ENCODE measurements at regions not wholly inside any gene's neighbourhood (a gene's known extent, or its start where the extent isn't known, plus 50 kb on each side); places are given as distances from the start of the nearest gene placed in this dataset.

GRCh38 chr6:126716032-126716431, 376.1 kb downstream of the CENPW start:
- intact Hi-C loops (cut with micrococcal nuclease) = no loop called here
- TF ChIP-seq CTCF (IDR thresholded peaks at IDR 0.05; ENCODE audit: unreplicated experiment) = no peak
- peaks cover 9% of the 10 kb centered on the region for H3K4me1 Mint-ChIP-seq (ENCODE audit: insufficient read depth, unreplicated experiment)
- H3K9me3 Mint-ChIP-seq (ENCODE audit: unreplicated experiment) = no peaks in the 10 kb centered on the region
- no peak overlapping the region for H3K27ac Mint-ChIP-seq (ENCODE audit: low read depth, unreplicated experiment)
- ChIA-PET POLR2A (no interaction called here), CTCF (interaction anchor here (0.7 kb wide), 1 partner anchor 168 kb away, joined by 3 read pairs; no protein-coding TSS in a partner anchor)
- H3K4me3 Mint-ChIP-seq (ENCODE audit: unreplicated experiment) = no peak overlapping the region
- no peak for DNase-seq (ENCODE audit: unreplicated experiment)
- no peaks in the 10 kb centered on the region for H3K36me3 Mint-ChIP-seq (ENCODE audit: insufficient read depth, unreplicated experiment)
- H3K27me3 Mint-ChIP-seq (ENCODE audit: insufficient read depth, unreplicated experiment) = no peaks in the 10 kb centered on the region
- no TSS peak for BruUV-seq (replicated peaks)

- peak; percentile 45 for DNase-seq (ENCODE audit: unreplicated experiment)
- ChIA-PET POLR2A (no interaction called here), CTCF (no interaction called here)
- no peaks in the 10 kb centered on the region for H3K36me3 Mint-ChIP-seq (ENCODE audit: insufficient read depth, unreplicated experiment)
- H3K27ac Mint-ChIP-seq (ENCODE audit: low read depth, unreplicated experiment) = no peak overlapping the region
- no peaks in the 10 kb centered on the region for H3K27me3 Mint-ChIP-seq (ENCODE audit: insufficient read depth, unreplicated experiment)
- no peaks in the 10 kb centered on the region for H3K9me3 Mint-ChIP-seq (ENCODE audit: unreplicated experiment)
- no peak overlapping the region for H3K4me3 Mint-ChIP-seq (ENCODE audit: unreplicated experiment)
- TF ChIP-seq CTCF (IDR thresholded peaks at IDR 0.05; ENCODE audit: unreplicated experiment) = no peak
- peaks cover 16% of the 10 kb centered on the region for H3K4me1 Mint-ChIP-seq (ENCODE audit: insufficient read depth, unreplicated experiment)
- no TSS peak for BruUV-seq (replicated peaks)
- intact Hi-C loops (cut with micrococcal nuclease) = no loop called here
Observed at GRCh38 chr6:126716826-126717509, 377.1 kb downstream of the CENPW start.

- intact Hi-C loops (cut with micrococcal nuclease) = no loop called here
- CTCF ChIA-PET = no interaction called here
- no peak overlapping the region for H3K27ac Mint-ChIP-seq (ENCODE audit: low read depth, unreplicated experiment)
- no peak overlapping the region for H3K4me3 Mint-ChIP-seq (ENCODE audit: unreplicated experiment)
- H3K27me3 Mint-ChIP-seq (ENCODE audit: insufficient read depth, unreplicated experiment) = no peaks in the 10 kb centered on the region
- no peak for DNase-seq (ENCODE audit: unreplicated experiment)
- TF ChIP-seq CTCF (IDR thresholded peaks at IDR 0.05; ENCODE audit: unreplicated experiment) = no peak
- H3K36me3 Mint-ChIP-seq (ENCODE audit: insufficient read depth, unreplicated experiment) = no peaks in the 10 kb centered on the region
- POLR2A ChIA-PET = interaction anchor here (0.6 kb wide), 1 partner anchor 774 kb away, joined by 3 read pairs; no protein-coding TSS in a partner anchor
- peaks cover 16% of the 10 kb centered on the region for H3K4me1 Mint-ChIP-seq (ENCODE audit: insufficient read depth, unreplicated experiment)
- no peaks in the 10 kb centered on the region for H3K9me3 Mint-ChIP-seq (ENCODE audit: unreplicated experiment)
- BruUV-seq (replicated peaks) = no TSS peak
Observed at GRCh38 chr6:126718600-126719327, 378.8 kb downstream of the CENPW start.

GRCh38 chr6:126720304-126720703, 380.4 kb downstream of the CENPW start:
- BruUV-seq (replicated peaks) = no TSS peak
- intact Hi-C loops (cut with micrococcal nuclease) = no loop called here
- CTCF ChIA-PET = interaction anchor here (0.7 kb wide), 2 partner anchors 89 to 1107 kb away, joined by 3 to 4 read pairs; no protein-coding TSS in a partner anchor
- Mint-ChIP-seq H3K4me1 (ENCODE audit: insufficient read depth, unreplicated experiment) (peaks cover 16% of the 10 kb centered on the region), H3K4me3 (ENCODE audit: unreplicated experiment) (no peak overlapping the region), H3K27ac (ENCODE audit: low read depth, unreplicated experiment) (no peak overlapping the region), H3K27me3 (ENCODE audit: insufficient read depth, unreplicated experiment) (no peaks in the 10 kb centered on the region), H3K36me3 (ENCODE audit: insufficient read depth, unreplicated experiment) (no peaks in the 10 kb centered on the region), H3K9me3 (ENCODE audit: unreplicated experiment) (no peaks in the 10 kb centered on the region)
- POLR2A ChIA-PET = no interaction called here
- no peak for DNase-seq (ENCODE audit: unreplicated experiment)
- no peak for TF ChIP-seq CTCF (IDR thresholded peaks at IDR 0.05; ENCODE audit: unreplicated experiment)

All from MCF 10A (cell line).